GM12865 (cell line): ENCODE measurements at regions not wholly inside any gene's neighbourhood (a gene's known extent, or its start where the extent isn't known, plus 50 kb on each side); places are given as distances from the start of the nearest gene placed in this dataset.

Experiments used
- DNase-seq: peaks from one replicate; pipeline ENCODE4 v3.0.0; 2010; ENCODE audit warnings: low read depth
- H3K4me3 ChIP-seq: 2 replicates; pipeline ENCODE4 v1.5.1; 2011; ENCODE audit warnings: mild to moderate bottlenecking, low read depth, low read length, control low read depth
- TF ChIP-seq, protein P1 (sequence below): IDR thresholded peaks from 2 replicates; pipeline ENCODE4 v1.5.1; 2011; ENCODE audit warnings: low read length, control low read depth, low read depth, inconsistent platforms; ENCODE audit not compliant: insufficient read depth; ENCODE audit errors: missing control alignments

DNA sequence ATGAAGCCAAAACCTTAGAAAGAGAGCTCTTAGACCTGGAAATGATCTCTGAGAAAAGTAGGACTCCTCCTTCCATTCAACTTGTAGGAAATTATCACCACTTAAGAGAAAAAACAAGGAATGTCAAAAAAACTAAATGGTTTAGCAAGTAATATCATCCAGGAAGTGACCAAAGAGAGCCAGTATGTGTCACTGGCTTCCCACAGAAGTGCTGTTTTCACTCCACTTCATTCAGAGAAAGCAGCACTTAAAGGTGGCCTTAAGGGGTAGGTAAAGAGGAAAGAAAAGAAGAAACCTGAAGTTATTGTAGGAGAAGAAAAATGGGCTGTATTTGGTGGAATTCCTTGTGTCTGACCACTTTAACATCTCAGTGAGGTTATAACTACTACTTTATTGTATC, 414.4 kb upstream of the ETAA1 start:
- TF ChIP-seq, protein P1, sequence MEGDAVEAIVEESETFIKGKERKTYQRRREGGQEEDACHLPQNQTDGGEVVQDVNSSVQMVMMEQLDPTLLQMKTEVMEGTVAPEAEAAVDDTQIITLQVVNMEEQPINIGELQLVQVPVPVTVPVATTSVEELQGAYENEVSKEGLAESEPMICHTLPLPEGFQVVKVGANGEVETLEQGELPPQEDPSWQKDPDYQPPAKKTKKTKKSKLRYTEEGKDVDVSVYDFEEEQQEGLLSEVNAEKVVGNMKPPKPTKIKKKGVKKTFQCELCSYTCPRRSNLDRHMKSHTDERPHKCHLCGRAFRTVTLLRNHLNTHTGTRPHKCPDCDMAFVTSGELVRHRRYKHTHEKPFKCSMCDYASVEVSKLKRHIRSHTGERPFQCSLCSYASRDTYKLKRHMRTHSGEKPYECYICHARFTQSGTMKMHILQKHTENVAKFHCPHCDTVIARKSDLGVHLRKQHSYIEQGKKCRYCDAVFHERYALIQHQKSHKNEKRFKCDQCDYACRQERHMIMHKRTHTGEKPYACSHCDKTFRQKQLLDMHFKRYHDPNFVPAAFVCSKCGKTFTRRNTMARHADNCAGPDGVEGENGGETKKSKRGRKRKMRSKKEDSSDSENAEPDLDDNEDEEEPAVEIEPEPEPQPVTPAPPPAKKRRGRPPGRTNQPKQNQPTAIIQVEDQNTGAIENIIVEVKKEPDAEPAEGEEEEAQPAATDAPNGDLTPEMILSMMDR = no peak
- H3K4me3 ChIP-seq = no peak overlapping the region
- DNase-seq = no peak

- TF ChIP-seq, protein P1 = no peak
- H3K4me3 ChIP-seq = no peak overlapping the region
- no peak for DNase-seq
Observed at GRCh38 chr2:66984864-66985263, 412.3 kb upstream of the ETAA1 start.

- TF ChIP-seq, protein P1 = no peak
- H3K4me3 ChIP-seq = no peak overlapping the region
- DNase-seq = no peak
Observed at GRCh38 chr2:66985906-66986305, 411.2 kb upstream of the ETAA1 start.

- H3K4me3 ChIP-seq = no peak overlapping the region
- no peak for DNase-seq
- TF ChIP-seq, protein P1 = no peak
Observed at GRCh38 chr2:66987733-66988132, 409.4 kb upstream of the ETAA1 start.

DNA sequence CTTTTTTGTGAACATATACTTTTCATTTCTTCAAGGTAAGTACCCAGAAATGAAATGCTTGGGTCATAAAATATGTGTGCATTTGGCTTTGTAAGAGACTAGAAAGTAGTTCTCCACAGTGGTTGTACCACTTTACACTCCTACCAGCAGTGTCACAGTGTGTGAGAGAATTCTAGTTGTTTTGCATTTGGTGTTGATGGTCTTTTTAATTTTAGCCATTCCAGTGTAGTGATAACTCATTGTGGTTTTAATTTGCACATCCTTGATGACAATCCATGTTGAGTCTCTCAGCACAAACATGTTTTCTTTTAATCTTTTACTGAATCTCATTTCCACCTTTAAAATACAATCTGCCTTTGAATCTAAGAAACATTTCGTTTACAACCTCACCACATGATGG, 402.5 kb upstream of the ETAA1 start:
- TF ChIP-seq, protein P1 = no peak
- no peak for DNase-seq
- no peak overlapping the region for H3K4me3 ChIP-seq

GRCh38 chr2:66995636-66996035, 401.5 kb upstream of the ETAA1 start:
- H3K4me3 ChIP-seq = no peak overlapping the region
- TF ChIP-seq, protein P1 = no peak
- no peak for DNase-seq

GRCh38 chr2:67002618-67003371, 394.3 kb upstream of the ETAA1 start:
- DNase-seq = no peak
- TF ChIP-seq, protein P1 = no peak

More at GRCh38 chr2:67002618-67003371, 394.3 kb upstream of the ETAA1 start:
- no peak overlapping the region for H3K4me3 ChIP-seq
